ACC112 (cell line): ENCODE measurements at regions not wholly inside any gene's neighbourhood (a gene's known extent, or its start where the extent isn't known, plus 50 kb on each side); places are given as distances from the start of the nearest gene placed in this dataset.

Experiments used
- H2AFZ ChIP-seq: fragments of 200-600 bp; sonication (generic); one replicate; pipeline ENCODE4 v1.6.0; 2017; ENCODE audit warnings: antibody characterized with exemption, low read length; ENCODE audit not compliant: unreplicated experiment
- H3K27ac ChIP-seq: fragments of 200-600 bp; sonication (generic); 2 replicates; pipeline ENCODE4 v1.5.1; 2014; ENCODE audit warnings: low read depth, mild to moderate bottlenecking, antibody characterized with exemption, low read length, moderate library complexity
- H3K27me3 ChIP-seq: fragments of 200-600 bp; sonication (generic); 2 replicates; pipeline ENCODE4 v1.6.1; 2014; ENCODE audit warnings: mild to moderate bottlenecking, antibody characterized with exemption, low read length, moderate library complexity, mixed read lengths; ENCODE audit not compliant: insufficient read depth
- H3K36me3 ChIP-seq: fragments of 200-600 bp; sonication (generic); 2 replicates; pipeline ENCODE4 v1.6.1; 2016; ENCODE audit warnings: mild to moderate bottlenecking, antibody characterized with exemption, low read length, moderate library complexity, mixed read lengths; ENCODE audit not compliant: insufficient read depth
- H3K4me1 ChIP-seq: fragments of 200-600 bp; sonication (generic); one replicate; pipeline ENCODE4 v1.6.1; 2016; ENCODE audit warnings: low read length, mixed read lengths; ENCODE audit not compliant: insufficient read depth, unreplicated experiment, control insufficient read depth
- H3K4me3 ChIP-seq: fragments of 200-600 bp; sonication (generic); 2 replicates; pipeline ENCODE4 v1.5.1; 2014; ENCODE audit warnings: mild to moderate bottlenecking, low read depth, low read length
- H3K79me2 ChIP-seq: fragments of 200-600 bp; sonication (generic); one replicate; pipeline ENCODE4 v1.6.0; 2016; ENCODE audit warnings: low read length; ENCODE audit not compliant: control insufficient read depth, unreplicated experiment, insufficient read depth

DNA sequence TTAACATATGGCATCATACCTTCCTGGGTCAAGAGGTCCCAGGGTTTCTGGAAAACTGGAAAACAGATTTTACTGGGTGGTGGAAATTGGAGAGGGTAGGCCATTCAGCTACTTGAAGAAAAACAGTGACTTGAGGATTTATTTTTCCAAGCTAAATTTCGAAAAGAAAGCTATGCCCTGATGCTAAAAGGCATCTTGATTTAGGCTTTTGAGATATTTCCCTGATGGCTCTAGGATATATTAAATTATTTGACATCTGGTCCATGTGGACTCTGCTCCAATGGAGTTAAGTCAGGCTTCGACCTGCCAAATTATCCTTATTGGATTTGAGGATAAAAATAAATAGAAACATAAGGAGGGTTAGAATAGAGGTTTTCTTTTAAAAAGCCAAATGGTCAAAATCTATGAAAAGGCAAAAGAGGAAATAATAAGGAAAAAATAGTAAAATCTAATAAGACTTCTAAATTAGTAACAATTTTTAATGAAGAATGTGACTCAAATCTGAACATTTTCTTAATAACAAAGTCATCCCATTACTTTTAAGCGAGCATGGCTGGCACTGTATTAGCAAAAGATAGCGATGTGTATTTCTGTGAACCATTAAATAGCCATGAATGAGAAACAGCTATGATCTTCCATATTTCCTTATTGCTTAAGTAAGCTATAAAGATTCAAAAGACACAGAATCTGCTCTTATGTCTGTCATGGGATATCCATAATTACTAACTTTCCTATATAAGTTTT, 190.0 kb upstream of the MIR17HG start:
- no peaks in the 10 kb centered on the region for H3K79me2 ChIP-seq
- no peak overlapping the region for H3K4me3 ChIP-seq
- H3K27ac ChIP-seq, result no peak overlapping the region
- H3K4me1 ChIP-seq, result no peaks in the 10 kb centered on the region
- H3K27me3 ChIP-seq, result peaks cover 21% of the 10 kb centered on the region
- H2AFZ ChIP-seq, result no peak overlapping the region
- H3K36me3 ChIP-seq, result no peaks in the 10 kb centered on the region

DNA sequence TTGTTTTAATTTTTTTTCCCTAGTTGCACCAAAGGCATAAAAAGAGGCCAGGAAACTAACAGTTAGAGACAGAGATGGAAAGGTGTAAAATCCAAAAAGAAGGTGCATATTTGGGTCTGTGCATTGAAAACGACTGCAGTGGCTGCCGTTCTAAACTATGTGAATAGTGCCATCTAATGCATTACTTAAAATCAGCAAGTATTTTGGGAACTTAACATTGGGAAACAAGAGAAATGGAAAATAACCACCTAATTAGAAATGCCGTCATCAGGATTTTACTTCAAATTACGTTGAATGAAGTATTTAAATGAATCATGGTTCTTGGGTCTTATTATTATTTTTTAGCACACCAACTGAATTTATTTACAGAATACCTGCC, 189.5 kb upstream of the MIR17HG start:
- no peak overlapping the region for H3K4me3 ChIP-seq
- peaks cover 21% of the 10 kb centered on the region for H3K27me3 ChIP-seq
- H3K79me2 ChIP-seq, result no peaks in the 10 kb centered on the region
- H2AFZ ChIP-seq, result no peak overlapping the region
- no peaks in the 10 kb centered on the region for H3K36me3 ChIP-seq
- no peak overlapping the region for H3K27ac ChIP-seq
- no peaks in the 10 kb centered on the region for H3K4me1 ChIP-seq

- no peak overlapping the region for H3K27ac ChIP-seq
- H3K4me1 ChIP-seq, result no peaks in the 10 kb centered on the region
- peaks cover 17% of the 10 kb centered on the region for H3K27me3 ChIP-seq
- H3K4me3 ChIP-seq, result no peak overlapping the region
- H3K36me3 ChIP-seq, result no peaks in the 10 kb centered on the region
- H3K79me2 ChIP-seq, result no peaks in the 10 kb centered on the region
- no peak overlapping the region for H2AFZ ChIP-seq
Observed at GRCh38 chr13:91162180-91162579, 185.3 kb upstream of the MIR17HG start.

- no peak overlapping the region for H3K27ac ChIP-seq
Observed at GRCh38 chr13:91162589-91162988, 184.9 kb upstream of the MIR17HG start.

DNA sequence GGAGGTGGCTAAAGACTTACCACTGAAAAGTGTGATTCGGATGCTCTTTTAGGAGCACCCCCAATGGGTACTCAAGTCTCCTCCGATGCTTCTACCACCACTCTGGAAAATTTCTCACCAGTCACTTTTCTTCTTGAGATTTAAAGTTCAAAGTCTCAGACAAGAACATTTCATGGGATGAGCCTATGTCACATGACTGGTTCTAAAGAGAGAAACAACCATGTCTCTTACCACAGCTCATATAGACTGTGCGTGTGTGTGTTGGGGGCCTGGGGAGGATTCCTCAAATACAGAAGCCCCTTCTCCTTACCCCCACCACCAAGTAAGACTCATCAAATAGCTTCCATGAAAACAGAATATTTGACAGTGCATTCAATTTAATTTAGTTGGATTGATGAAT, 181.7 kb upstream of the MIR17HG start:
- no peak overlapping the region for H3K27ac ChIP-seq
- no peaks in the 10 kb centered on the region for H3K79me2 ChIP-seq

More at GRCh38 chr13:91162589-91162988, 184.9 kb upstream of the MIR17HG start:
- Histone ChIP-seq H3K4me1 (no peaks in the 10 kb centered on the region), H3K27me3 (peaks cover 17% of the 10 kb centered on the region), H2AFZ (no peak overlapping the region), H3K79me2 (no peaks in the 10 kb centered on the region), H3K36me3 (no peaks in the 10 kb centered on the region), H3K4me3 (no peak overlapping the region)

DNA sequence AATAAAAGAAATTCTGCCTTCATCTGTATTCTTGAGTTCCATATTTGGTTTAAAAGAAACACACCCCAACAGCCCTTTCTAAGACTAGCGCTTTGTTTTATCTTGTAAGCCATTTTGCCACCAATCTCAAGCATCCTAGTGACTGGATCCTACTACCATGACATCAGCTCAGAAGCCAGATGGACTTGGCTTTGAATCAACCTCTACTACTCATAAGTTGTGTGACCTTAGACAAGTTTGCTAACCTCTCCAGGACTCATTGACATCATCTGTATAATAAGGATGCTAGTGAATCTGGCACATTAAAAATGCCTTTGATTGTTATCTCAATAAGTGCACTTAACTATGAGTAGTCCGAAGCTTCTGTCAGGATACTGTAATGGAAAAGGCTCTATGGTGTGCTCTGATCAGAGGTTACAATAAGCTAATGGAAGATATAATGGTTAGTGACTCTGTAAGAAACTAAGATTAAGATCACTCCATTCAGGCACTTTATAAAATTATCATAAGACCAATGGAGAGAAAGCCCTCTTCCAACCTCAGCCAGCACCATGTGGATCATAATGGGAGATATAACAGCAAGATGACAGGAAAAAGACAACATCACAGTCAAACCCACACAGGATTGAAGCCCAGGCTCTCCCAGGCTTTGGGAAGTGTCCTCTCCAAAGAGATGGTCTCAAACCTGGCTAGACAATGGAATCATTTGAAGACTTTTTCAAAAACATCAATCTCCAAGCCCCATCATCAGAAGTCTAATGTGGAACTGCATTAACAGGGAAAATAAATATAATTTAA, 180.6 kb upstream of the MIR17HG start:
- no peaks in the 10 kb centered on the region for H3K79me2 ChIP-seq
- H3K4me1 ChIP-seq, result no peaks in the 10 kb centered on the region
- H3K27me3 ChIP-seq, result peaks cover 8% of the 10 kb centered on the region; the same call in 1 of the 2 replicates

More for the DNA sequence above, 181.7 kb upstream of the MIR17HG start:
- H2AFZ ChIP-seq, result no peak overlapping the region
- no peak overlapping the region for H3K4me3 ChIP-seq
- no peaks in the 10 kb centered on the region for H3K4me1 ChIP-seq
- H3K27me3 ChIP-seq, result peaks cover 5% of the 10 kb centered on the region; the same call in 1 of the 2 replicates
- H3K36me3 ChIP-seq, result no peaks in the 10 kb centered on the region

DNA sequence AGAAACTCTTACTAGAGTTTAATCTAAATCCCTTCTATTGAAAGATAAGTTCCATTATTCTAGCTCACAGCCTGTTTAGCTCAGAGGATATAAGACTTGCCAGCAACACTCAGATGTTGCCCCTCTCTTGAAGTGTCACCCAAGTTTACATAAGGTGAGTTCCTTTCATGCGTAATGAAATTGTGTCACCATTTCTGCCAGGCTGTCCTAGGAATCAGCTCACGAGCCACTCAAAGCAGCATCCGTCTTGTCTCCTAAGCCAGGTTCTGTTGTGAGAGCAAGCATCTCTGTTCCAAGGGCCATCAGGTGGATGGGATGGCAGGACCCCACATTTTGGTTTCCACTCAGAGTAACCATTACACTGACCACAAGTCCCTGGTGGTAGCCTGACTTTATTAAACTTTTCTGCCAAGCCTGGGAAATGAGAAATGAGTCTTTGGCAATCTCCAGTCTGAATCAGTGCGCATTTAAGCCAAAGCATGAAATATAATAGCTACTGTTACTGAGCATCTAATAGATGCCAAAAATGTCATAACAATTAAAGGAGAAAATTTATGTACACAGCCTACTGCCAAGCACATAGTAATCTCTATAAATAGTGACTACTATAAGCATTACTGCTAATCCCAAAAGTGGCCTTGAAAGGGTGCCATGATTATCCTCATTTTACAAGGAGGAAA, 179.6 kb upstream of the MIR17HG start:
- Histone ChIP-seq H3K27me3 (peaks cover 8% of the 10 kb centered on the region; the same call in 1 of the 2 replicates), H3K36me3 (no peaks in the 10 kb centered on the region), H3K27ac (no peak overlapping the region), H2AFZ (no peak overlapping the region), H3K79me2 (no peaks in the 10 kb centered on the region), H3K4me3 (no peak overlapping the region), H3K4me1 (no peaks in the 10 kb centered on the region)

More for the DNA sequence above, 180.6 kb upstream of the MIR17HG start:
- Histone ChIP-seq H3K27ac (no peak overlapping the region), H3K36me3 (no peaks in the 10 kb centered on the region), H3K4me3 (no peak overlapping the region), H2AFZ (no peak overlapping the region)

- Histone ChIP-seq H3K27me3 (peaks cover 8% of the 10 kb centered on the region; the same call in 1 of the 2 replicates), H3K36me3 (no peaks in the 10 kb centered on the region), H3K4me1 (no peaks in the 10 kb centered on the region), H3K4me3 (no peak overlapping the region), H3K27ac (no peak overlapping the region), H3K79me2 (no peaks in the 10 kb centered on the region), H2AFZ (no peak overlapping the region)
Observed at GRCh38 chr13:91168386-91168711, 179.1 kb upstream of the MIR17HG start.

DNA sequence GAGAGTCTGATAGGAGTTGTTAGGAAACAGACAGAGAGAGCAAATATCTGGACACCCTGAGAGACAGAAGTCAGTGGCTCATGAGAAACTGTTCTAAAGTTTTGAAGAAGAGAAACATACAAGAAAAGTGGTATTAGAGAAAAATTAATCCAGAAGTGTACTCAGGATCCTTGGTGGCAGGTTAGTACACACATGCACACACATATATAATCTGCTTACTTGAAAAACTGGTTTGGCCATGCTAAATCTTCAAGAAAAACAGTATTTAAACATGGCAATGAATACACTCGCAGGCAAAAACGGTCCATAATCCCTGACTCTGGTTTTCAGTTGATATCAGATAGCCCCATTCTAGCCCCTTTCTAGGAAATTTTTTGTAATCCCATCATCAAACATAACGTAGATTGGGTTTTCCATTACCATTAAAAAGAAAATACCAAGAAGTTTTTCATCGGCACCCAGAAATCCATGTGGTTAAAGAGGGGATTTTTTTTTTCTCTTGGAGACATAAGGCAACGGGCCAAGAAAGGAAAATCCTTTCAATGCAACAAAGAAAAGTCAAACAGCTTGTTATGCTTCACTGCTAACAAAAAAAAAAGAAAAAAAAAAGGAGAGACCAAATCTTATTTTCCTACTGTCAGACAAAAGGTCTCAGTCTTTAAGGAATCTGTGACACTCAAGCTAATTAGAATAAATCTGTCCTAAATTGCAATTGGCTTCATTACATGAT, 178.0 kb upstream of the MIR17HG start:
- H3K36me3 ChIP-seq, result no peaks in the 10 kb centered on the region
- H3K4me3 ChIP-seq, result no peak overlapping the region
- H2AFZ ChIP-seq, result no peak overlapping the region
- no peak overlapping the region for H3K27ac ChIP-seq
- no peaks in the 10 kb centered on the region for H3K4me1 ChIP-seq
- peaks cover 8% of the 10 kb centered on the region; the same call in 1 of the 2 replicates for H3K27me3 ChIP-seq
- no peaks in the 10 kb centered on the region for H3K79me2 ChIP-seq

- 0 out of 2 replicates have a peak, but pooled peaks cover 8% of the 10 kb centered on the region for H3K27me3 ChIP-seq
- no peaks in the 10 kb centered on the region for H3K36me3 ChIP-seq
- H3K27ac ChIP-seq, result no peak overlapping the region
- H3K79me2 ChIP-seq, result no peaks in the 10 kb centered on the region
- no peaks in the 10 kb centered on the region for H3K4me1 ChIP-seq
- no peak overlapping the region for H2AFZ ChIP-seq
- no peak overlapping the region for H3K4me3 ChIP-seq
Observed at GRCh38 chr13:91172160-91172559, 175.3 kb upstream of the MIR17HG start.
